ENCODE measurements at regions not wholly inside any gene's neighbourhood (a gene's known extent, or its start where the extent isn't known, plus 50 kb on each side); places are given as distances from the start of the nearest gene placed in this dataset.

- no peak for TF ChIP-seq ZNF16 (tag by site-specific recombination; IDR thresholded peaks at IDR 0.05; ENCODE audit: low read depth)
- TF ChIP-seq CTCF (tag by site-specific recombination; IDR thresholded peaks at IDR 0.05) = no peak
Measured at GRCh38 chr9:108521063-108521590, 334.7 kb downstream of the ACTL7B start.
